Ureter (tissue), 1 donor: ENCODE measurements at regions not wholly inside any gene's neighbourhood (a gene's known extent, or its start where the extent isn't known, plus 50 kb on each side); places are given as distances from the start of the nearest gene placed in this dataset.
"Not testable (repeated sequence)": the region's sequence is repeated elsewhere in the genome, so short reads cannot be mapped to it uniquely, and the experiment has no call there.

Source experiments
- DNase-seq: peaks from one replicate; pipeline ENCODE4 v3.0.0-alpha.2; 2020; ENCODE audit warnings: low spot score
- donor health status: DM: yes; HTN: yes; CAD: no.

DNA sequence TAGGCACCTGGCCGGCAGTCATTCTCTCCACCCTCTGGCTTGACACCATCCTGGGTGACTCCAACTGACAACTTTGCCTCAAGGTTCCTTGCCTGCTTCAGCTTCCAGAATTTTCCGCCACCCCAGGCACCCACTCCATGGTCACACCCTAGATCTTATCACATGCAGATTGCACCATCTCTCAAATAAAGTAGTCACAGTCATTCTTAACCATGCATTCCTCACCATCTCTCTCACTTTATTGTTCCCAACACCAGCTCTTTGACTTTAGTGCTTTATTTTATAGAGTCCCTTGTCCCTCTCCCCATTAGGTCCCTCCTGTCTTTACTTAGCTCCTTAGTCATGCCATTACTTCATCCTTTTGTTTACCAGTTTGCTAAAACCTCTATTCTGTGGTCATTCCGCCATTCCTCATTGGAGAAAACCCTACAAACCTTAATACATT is 351.7 kb downstream of the SPRY2 start:
- no peak for DNase-seq

DNA sequence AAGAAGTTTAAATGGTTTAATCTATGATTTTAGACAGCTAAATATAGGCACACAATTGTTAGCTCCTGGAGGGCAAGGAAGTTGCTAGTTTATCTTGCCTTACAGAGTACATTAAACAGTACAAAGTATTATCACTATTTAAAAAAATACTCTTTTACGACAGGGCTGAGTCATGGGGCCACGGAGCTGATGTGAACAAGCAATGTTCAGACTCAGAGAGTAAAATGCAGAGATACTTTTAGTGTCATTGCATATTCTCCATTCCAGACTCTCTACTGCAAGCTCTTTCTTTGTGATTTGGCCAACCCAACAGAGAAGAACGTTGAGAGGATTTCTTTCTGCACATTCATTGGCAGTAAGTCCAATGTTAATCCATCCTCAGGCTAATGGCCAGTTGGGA is 352.4 kb downstream of the SPRY2 start:
- no peak for DNase-seq

DNA sequence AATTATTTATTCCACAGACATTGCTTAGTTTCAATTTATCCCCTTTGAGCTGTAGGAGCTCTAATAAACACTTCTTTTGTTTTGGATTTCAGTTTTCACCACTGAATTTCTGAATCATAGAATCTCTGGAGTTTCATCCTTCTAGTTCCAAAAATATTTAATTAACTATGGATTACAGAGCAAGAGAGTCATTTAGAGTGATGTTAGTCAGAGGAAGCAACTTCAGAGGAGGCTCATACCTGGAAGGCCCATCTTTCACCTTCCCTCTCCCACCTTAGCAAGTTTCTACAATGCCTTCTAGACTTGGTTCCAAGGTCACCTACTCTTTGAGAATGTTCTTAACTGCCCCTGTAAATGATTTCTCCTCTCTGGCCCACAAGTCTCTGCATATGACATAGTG is 353.2 kb downstream of the SPRY2 start:
- no peak for DNase-seq

DNA sequence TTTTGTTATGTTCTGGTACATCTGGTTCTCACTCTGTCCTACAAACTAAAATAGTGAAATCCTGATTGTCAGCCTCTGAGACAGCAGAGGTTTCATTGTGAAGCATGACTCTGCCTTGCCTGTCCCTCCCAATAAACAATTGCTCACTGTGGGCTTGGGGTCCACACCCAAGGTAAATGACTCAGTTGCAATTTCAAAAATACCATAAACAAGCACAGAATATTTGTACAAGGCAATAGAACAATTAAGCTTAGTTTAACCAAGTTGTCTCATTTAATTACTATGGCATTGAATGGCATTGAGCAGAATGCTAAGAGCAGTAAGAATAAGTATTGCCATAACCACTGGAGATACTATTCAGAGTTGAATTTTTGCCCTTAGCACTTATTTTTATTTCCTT is 353.6 kb downstream of the SPRY2 start:
- DNase-seq: no peak

DNA sequence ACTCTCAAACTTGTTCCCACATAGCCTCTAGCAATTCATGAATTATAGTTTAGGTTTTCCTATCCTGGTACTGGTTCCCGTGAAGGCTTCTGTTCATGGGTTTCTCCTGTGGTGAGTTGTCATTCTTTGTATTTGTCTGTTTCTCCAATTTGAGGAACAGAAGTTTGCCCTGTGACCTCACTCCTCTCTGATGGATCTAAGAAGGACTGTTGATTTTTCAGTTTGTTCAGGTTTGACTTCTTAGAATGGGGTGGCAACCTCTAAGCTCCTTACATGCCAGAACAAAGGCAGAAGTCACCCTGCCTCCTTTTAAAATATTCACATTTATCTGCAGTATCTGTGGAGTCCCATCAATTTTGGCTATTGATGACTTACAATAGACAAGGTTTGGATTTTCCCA is 354.0 kb downstream of the SPRY2 start:
- DNase-seq: no peak

DNA sequence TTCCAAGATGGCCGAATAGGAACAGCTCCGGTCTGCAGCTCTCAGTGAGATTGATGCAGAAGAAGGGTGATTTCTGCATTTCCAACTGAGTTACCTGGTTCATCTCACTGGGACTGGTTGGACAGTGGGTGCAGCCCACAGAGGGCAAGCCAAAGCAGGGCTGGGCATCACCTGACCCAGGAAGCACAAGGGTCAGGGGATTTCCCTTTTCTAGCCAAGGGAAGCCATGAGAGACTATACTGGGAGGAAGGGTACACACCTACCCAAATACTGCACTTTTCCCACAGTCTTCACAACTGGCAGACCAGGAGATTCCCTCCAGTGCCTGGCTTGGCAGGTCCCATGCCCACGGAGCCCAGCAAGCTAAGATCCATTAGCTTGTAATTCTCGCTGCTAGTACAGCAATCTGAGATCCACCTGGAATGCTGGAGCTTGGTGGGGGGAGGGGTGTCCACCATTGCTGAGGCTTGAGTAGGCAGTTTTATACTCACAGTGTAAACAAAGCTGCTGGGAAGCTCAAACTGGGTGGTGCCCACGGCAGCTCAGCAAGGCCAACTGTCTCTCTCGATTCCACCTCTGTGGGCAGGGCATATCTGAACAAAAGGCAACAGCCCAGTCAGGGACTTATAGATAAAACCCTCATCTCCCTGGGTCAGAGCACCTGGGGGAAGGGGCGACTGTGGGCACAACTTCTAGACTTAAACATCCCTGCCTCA is 365.8 kb downstream of the SPRY2 start:
- DNase-seq: not testable (repeated sequence)

DNA sequence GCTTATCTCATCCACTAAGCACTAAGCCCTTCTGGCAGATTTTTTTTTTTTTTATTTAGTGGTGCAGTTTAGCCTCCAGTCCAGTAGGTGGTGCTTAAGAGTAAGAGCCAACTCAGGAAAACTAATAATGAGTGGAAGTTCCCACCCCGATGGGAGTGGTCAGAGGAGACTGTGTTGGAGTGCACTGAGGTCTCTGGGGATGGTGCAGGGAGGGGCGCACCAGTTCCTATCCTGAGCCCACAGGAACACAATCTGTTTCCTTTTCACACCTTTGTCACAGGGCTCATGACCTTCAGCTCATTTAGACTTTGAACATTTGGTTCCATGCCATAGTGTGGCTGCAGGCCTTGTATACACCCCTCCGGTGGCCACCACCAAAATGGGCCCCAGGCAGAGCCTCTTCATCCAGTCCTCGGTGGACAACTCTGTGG is 367.4 kb downstream of the SPRY2 start:
- DNase-seq: no peak

DNA sequence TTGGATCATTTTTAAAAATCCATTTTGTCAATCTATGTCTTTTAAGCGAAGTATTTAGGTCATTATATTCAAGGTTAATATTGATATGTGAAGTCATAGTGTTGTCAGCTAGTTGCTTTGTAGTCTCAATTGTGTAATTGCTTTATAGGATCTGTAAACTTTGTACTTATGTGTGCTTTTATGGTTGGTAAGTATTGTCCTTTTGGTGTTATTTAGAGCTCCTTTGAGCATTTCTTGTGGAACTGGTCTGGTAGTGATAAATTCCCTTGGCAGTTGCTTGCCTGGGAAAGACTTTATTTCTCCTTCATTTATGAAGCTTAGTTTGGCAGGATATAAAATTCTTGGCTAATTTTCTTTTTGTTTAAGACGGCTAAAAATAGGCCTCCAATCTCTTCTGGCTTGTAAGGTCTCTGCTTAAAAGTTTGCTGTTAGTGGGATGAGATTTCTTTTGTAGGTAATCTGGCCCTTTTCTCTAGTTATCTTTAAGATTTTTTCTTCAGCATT is 368.8 kb downstream of the SPRY2 start:
- DNase-seq: no peak

DNA sequence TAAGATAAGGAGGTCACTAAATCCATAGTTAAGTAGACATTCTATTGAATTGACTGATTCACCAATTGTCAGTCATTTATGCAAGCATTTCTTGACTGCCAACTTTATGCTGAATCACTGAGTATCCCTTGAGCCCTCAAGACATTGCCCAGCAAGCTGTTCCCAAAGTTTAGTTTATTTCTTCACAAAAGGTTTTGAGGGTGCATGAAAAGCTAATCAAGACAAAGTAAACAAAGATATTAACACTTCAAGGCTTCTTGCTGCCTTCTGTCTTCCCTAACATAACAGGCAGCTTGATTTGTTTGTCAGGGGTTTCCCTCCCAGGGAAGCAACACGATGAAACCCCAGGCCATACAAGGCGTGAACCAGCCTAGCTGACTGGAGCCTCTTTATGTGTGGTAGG is 374.4 kb downstream of the SPRY2 start:
- DNase-seq: no peak

DNA sequence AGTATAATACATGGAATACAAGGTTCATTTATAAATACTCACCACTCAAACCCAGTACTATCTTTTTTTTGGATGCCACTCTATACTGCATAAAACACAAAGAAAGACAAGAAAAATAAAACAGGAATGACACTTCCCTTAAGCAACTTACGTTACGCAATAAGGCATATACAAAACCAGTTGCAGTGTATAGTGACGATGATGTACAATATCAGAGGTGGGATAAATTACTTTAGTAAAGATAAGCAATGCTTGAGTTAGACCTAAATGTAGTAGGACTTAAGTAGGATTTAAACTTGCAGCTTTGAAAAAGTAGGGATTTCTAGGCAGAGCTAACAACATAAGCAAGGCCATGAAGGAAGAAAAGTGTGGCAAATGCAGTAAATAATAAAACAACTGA is 374.9 kb downstream of the SPRY2 start:
- DNase-seq: no peak

DNA sequence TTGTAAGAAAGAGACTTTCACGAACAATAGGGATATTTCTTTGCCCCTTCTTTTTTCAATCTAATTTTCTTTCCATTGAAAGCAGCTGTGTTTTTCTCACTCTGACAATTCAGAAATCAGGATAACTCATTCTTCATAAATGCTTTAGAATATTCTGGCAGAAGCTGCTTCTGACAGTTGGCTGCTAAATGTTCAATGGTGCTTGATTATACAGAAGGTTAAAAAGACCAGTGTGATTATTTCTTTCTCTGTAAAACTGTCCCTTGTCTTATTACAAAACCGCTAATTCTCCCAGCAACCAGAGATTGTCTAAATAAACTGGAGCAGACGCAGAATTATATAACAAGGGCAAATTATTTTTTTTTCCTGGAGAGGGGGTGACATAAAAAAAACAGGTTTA is 394.4 kb downstream of the SPRY2 start:
- no peak for DNase-seq

DNA sequence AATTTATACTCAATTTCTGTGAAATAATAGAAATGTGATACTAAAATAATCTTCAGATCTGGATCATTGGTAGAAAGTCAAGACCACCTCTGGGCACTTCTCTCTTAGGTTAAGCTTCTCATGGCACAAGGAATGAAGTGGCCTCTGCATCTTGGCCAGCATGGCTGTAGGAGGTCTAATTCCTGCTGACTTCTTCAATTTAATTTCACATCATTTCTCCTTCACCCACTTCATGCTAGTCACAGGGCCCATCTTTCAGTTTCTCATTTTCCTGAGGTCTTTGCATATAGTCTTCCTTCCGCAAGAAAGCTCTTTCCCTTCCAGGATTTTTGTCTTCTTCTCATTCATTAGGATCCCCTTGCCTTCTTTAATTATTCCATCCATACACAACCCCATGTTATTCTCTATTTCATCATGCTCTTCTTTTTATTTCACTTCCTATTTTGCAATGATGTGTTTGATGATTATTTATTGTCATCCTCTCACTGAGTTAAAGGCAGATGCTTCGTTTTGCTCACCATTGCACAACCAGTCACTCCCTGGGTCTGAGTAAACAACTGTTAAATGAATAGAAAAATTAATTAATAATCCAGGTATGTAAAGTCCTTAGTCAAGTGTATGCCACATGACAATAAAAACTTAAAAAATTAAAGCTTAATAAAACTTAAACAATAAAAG is 397.4 kb downstream of the SPRY2 start:
- DNase-seq: no peak

DNA sequence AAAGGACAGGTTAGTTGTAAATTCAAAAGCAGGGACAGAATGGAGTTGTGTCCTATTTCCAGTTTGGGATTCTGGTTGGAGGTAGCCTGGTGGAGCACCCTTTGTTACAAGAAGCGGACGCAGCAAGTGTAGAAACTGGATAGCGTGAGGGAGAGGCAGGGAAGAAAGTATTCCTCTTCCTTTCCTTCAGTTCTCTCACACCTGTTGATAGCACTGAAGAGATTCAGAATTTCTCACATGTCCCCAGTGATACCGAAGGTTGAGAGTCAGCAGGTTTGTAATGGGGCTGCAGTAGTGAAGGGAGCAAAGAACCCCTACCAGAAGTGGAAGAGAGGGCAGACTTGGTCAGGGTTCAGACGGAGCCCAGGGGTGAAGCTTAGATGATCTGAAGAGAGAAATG is 399.2 kb downstream of the SPRY2 start:
- DNase-seq: no peak

DNA sequence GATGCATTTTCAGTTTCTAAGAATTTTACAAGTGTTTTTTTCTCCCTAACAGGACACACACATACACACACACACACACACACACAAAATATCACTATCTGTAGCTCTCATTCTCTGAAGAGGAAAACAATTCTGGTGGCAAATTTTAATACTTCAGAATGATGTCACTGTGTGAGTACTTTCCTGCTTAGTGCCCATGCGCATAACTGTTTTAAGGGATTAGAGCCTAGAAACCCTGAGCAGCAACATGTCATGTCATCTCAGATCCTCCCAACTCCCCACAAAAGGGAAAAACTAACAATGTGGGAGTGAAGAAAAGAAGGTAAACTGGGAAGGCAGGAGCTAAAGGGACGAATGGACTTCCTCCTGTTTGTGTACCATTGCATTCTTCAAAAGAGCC is 401.2 kb downstream of the SPRY2 start:
- DNase-seq: no peak

DNA sequence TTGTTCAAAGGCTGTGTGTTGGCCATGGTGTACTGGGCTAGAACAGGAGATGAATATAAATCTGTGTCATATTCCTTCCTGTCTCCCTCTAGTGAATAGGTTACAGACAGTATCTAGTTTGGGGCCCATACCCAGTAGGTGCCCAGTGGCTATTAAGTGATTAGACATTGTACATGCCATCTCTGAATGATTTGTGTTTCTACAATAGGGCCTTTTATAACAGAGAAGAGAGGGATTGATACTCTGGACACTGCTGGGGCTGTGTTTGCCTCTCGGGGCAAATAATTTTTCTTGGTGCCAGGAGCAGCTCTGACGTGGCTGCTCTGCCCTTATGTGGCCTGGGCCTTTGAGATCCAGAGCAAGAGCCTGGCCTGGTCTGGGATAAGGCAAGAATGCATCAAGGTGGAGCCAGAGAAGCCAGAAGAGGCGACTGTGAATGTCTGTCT is 403.1 kb downstream of the SPRY2 start:
- DNase-seq: no peak

DNA sequence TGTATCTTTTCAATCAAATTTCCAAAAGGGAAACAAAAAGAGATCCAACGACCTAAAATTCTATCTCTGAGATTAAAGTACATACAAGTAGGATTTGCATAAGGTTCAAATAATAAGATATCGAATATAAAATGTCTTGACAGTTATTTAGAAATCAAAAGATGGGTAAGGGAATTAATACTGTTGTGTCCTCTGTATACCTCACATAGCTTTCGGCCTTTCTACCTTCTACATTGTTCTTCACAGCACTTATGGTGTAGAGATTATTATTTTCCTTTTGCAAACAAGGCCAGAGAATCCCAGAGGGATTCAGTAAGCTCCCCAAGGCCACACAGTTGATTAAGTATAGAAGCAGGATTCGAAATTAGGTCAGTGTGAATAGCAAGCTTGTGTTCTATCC is 403.6 kb downstream of the SPRY2 start:
- no peak for DNase-seq

DNA sequence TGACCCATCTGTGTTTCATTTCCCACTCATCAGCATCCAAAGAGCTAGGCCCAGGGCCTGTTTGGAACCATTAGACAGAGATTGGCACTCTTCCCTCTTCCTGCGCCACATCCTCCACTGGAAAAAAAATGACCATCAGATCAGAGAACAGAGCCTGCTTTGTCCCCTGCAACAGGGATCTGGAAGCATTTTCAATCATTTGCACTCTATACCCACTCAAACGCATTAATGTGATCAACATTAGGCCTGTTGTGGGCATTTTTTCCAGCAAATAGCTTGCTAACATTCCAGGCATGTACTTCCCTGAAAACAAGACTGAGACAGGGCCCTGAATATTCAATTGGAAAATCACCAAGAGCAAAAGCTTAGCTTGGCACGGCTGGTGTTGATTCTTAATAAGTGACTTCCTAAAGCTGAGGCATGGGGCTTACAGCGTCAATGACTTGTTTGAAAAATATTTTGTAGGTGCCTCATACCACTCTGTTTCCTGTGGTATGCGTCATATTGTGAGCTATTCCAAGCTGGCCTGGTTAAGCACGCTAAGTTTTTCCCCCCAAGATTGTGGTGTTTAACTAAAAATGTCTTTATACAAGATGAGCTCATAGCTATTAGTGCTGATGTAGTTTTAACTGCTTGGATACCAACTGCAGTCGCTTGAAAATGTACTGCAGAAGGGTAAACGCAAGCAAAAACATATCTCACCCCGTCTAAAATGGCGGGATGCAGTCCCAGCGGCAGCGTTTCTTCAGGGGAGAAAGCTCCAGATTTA is 404.4 kb downstream of the SPRY2 start:
- DNase-seq: no peak

DNA sequence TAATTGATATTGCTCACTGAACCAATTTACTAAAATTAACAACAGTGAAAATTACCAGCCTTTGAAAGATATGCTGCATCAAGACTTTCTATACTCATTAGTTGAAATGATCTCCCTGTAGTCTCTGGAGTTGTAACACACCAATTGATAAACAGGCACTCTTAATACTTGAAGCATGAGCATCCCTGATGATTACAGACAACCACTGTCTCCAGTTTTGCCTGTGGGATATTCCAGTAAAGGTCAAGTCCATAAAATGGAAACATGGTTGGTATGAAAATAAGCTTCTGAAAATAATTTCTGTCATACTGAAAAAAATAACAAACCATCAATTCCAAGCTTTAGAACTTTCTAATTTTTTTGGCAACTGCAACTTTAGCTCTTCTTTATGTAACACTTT is 405.8 kb downstream of the SPRY2 start:
- DNase-seq: no peak

DNA sequence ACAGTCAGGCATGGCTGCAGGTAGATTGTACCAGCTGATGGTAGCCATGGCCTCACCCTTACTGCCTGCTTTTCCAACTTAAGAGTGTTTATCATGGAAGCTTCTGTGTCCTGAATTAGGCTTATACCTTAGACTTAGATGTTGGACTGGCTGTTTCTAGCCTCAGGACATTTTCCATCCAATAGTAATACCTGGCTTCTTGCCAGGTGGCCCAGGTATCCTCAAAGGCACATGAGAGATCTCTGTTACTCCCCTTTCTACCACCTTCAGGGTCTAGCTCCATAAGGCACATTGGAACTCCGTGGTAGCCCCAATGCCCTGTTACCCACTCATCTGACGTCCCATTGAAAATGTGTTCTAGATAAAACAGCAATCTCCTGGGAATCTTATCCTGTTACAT is 407.5 kb downstream of the SPRY2 start:
- DNase-seq: no peak

DNA sequence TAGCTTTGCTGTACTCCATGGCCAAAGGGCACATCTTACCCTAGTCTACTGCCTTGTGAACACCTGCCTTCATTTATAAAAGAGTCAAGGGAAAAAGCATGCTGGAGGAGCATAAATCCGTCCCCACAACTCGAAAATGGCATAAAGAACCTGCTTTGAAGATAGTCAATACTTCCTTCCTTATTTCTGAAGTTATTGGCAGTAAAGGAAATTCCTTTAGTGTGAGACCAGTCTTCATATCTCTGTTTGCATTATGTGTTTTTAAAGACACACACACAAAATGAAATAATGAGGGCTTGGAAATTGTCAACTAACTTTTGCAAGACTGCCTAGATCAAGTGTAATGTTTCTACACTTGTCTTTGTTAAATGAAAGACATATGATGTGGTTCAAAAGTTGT is 408.4 kb downstream of the SPRY2 start:
- no peak for DNase-seq

DNA sequence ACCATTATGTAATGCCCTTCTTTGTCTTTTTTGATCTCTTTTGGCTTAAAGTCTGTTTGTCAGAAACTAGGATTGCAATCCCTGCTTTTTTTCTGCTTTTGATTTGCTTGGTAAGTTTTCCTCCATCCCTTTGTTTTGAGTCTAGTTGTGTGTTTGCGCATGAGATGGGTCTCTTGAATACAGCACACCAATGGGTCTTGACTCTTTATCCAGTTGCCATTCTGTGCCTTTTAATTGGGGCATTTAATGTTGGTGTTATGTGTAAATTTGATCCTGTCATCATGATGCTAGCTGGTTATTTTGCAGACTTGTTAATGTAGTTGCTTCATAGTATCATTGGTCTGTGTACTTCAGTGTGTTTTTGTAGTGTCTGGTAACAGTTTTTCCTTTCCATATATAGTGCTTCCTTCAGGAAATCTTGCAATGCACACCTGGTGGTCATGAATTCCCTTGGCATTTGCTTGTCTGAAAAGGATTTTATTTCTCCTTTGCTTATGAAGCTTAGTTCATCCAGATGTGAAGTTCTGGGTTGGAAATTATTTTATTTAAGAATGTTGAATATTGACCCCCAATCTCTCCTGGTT is 416.9 kb downstream of the SPRY2 start:
- not testable (repeated sequence) for DNase-seq

DNA sequence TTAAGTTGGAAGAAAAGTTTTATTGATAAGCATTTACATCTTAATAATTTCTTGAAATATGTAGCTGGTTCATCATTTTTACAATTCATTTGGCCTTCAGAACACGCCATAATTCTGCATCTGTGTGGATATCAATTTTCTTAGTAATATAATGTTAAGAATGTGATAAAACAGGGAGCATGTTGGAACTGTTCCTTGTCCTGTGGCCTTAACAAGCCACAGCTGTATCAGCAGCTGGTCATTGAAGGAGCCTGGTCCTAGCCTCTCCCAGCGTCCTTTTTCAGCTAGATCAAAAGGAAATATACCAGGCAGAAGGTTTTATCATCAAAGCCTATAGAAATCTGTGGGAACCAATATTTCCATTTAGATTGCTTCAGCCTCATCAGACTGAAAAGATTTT is 421.8 kb downstream of the SPRY2 start:
- no peak for DNase-seq
